ENCODE measurements at regions not wholly inside any gene's neighbourhood (a gene's known extent, or its start where the extent isn't known, plus 50 kb on each side); places are given as distances from the start of the nearest gene placed in this dataset.

GRCh38 chr3:8451696-8452095 is 49.9 kb upstream of the LMCD1 start:
- intact Hi-C loops (cut with DNase I), result no loop called here
- H3K27ac ChIP-seq, result no peak overlapping the region
- no peaks in the 10 kb centered on the region for H3K36me3 ChIP-seq
- peaks cover 0 to 12% (median 2%) of the 10 kb centered on the region in 12 donors for H3K4me1 ChIP-seq
- no peaks in the 10 kb centered on the region for H3K27me3 ChIP-seq
- DNase-seq (no peak), ATAC-seq (peak in 1 of 4 donors; percentile 63)
- no peaks in the 10 kb centered on the region for H3K9me3 ChIP-seq
- WGBS, 4 donors, result 40 to 67% (median 52%) methylated on average over 4 of the region's 4 CpGs
- H3K4me3 ChIP-seq, result no peak overlapping the region
- TF ChIP-seq CTCF (IDR thresholded peaks at IDR 0.05), result no peak
- no peak for TF ChIP-seq POLR2A (IDR thresholded peaks at IDR 0.05)

Data from heart left ventricle (tissue), 16 donors.